ENCODE measurements at regions not wholly inside any gene's neighbourhood (a gene's known extent, or its start where the extent isn't known, plus 50 kb on each side); places are given as distances from the start of the nearest gene placed in this dataset.

DNA sequence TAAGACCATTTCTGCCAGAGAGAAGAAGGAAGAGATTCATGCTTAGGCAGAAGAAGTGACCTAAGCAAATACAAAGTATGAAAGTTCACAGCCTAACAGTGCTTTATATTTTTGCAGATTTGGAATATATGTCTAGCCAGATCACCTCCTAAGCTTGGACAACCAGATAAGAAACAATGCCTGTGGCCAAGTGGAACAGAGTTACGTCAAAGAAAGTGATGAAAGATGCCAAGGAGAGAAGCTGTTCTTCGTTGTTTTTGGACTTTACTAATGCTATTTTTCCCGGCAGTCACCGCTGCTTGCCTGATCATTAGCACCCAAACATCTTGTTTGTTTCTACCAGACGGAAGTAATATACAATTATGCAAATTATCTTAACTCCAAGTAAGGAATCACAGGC, 489.2 kb upstream of the C1orf87 start:
- TF ChIP-seq ZNF768 (tag by site-specific recombination; IDR thresholded peaks at IDR 0.05) (no peak), BCL11A (tag by site-specific recombination; IDR thresholded peaks at IDR 0.05; ENCODE audit: low read depth) (no peak), ZFP3 (tag by site-specific recombination; IDR thresholded peaks at IDR 0.05; ENCODE audit: low read depth) (no peak)
- TF ChIP-seq, protein P1, sequence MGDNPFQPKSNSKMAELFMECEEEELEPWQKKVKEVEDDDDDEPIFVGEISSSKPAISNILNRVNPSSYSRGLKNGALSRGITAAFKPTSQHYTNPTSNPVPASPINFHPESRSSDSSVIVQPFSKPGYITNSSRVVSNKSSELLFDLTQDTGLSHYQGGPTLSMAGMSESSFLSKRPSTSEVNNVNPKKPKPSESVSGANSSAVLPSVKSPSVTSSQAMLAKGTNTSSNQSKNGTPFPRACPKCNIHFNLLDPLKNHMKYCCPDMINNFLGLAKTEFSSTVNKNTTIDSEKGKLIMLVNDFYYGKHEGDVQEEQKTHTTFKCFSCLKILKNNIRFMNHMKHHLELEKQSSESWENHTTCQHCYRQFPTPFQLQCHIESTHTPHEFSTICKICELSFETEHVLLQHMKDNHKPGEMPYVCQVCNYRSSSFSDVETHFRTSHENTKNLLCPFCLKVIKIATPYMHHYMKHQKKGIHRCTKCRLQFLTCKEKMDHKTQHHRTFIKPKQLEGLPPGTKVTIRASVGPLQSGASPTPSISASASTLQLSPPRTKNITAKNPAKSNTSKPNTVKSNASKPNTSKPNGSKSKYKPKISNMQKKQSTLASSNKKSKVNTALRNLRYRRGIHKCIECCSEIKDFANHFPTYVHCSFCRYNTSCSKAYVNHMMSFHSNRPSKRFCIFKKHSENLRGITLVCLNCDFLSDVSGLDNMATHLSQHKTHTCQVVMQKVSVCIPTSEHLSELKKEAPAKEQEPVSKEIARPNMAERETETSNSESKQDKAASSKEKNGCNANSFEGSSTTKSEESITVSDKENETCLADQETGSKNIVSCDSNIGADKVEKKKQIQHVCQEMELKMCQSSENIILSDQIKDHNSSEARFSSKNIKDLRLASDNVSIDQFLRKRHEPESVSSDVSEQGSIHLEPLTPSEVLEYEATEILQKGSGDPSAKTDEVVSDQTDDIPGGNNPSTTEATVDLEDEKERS (tag by site-specific recombination; IDR thresholded peaks at IDR 0.05) = no peak
- TF ChIP-seq, protein P2, sequence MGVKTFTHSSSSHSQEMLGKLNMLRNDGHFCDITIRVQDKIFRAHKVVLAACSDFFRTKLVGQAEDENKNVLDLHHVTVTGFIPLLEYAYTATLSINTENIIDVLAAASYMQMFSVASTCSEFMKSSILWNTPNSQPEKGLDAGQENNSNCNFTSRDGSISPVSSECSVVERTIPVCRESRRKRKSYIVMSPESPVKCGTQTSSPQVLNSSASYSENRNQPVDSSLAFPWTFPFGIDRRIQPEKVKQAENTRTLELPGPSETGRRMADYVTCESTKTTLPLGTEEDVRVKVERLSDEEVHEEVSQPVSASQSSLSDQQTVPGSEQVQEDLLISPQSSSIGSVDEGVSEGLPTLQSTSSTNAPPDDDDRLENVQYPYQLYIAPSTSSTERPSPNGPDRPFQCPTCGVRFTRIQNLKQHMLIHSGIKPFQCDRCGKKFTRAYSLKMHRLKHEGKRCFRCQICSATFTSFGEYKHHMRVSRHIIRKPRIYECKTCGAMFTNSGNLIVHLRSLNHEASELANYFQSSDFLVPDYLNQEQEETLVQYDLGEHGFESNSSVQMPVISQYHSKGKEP (tag by site-specific recombination; IDR thresholded peaks at IDR 0.05) = no peak

Measured in HEK293 (cell line).